ENCODE measurements at regions not wholly inside any gene's neighbourhood (a gene's known extent, or its start where the extent isn't known, plus 50 kb on each side); places are given as distances from the start of the nearest gene placed in this dataset.
"Not testable (repeated sequence)": the region's sequence is repeated elsewhere in the genome, so short reads cannot be mapped to it uniquely, and the experiment has no call there.

DNA sequence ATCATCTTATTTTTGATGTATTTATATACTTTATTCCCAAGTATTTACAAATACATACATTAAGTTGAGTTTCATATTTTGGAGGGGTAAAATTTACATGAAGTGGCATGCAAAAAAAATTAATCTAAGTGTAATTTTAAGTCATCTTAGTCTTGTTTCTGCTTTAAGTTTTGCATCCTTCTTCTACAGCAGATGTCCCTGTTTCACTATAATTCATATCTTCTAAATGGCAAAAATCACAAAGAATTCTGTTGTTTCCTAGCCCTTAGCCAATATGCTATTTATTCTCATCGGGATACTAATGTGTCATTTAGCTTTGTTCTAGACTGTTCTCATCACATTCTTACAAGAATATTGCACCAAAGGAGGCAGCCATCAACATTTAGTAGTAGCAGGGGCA is 831.9 kb downstream of the GBE1 start:
- no peaks in the 10 kb centered on the region for H3K9me3 ChIP-seq
- POLR2A ChIA-PET = no interaction called here
- TF ChIP-seq EHMT2 (IDR thresholded peaks at IDR 0.05; ENCODE audit: low read depth) (no peak), ZNF302 (CRISPR knock-in tag; IDR thresholded peaks at IDR 0.05) (no peak), MAZ (IDR thresholded peaks at IDR 0.05; ENCODE audit: borderline replicate concordance, low read depth, low read length) (no peak), ZSCAN20 (CRISPR knock-in tag; IDR thresholded peaks at IDR 0.05) (no peak), CBX8 (IDR thresholded peaks at IDR 0.05) (no peak), ZC3H11A (IDR thresholded peaks at IDR 0.05) (no peak), TFCP2L1 (CRISPR knock-in tag; IDR thresholded peaks at IDR 0.05) (no peak), EHF (CRISPR knock-in tag; IDR thresholded peaks at IDR 0.05) (no peak), FOSB (CRISPR knock-in tag; IDR thresholded peaks at IDR 0.05) (no peak), NFE2L2 (conservative IDR thresholded peaks at IDR 0.05; ENCODE audit: low read length) (no peak), MYC (IDR thresholded peaks at IDR 0.05; ENCODE audit: borderline replicate concordance, low read length) (no peak)
- TF ChIP-seq, protein P1, sequence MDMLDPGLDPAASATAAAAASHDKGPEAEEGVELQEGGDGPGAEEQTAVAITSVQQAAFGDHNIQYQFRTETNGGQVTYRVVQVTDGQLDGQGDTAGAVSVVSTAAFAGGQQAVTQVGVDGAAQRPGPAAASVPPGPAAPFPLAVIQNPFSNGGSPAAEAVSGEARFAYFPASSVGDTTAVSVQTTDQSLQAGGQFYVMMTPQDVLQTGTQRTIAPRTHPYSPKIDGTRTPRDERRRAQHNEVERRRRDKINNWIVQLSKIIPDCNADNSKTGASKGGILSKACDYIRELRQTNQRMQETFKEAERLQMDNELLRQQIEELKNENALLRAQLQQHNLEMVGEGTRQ (IDR thresholded peaks at IDR 0.05) = no peak
- FAIRE-seq = no peak
- DNase-seq (ENCODE audit: low read depth in 1 of 2, low spot score in 1 of 2) = no peak
- no peak overlapping the region for H3K27ac ChIP-seq
- ATAC-seq = no peak
- CTCF ChIA-PET = no interaction called here
- no peak overlapping the region for H3K4me2 ChIP-seq
- no peaks in the 10 kb centered on the region for H3K4me1 ChIP-seq
- 6% methylated on average over 1 of the region's 1 CpG for WGBS (ENCODE audit: missing lambda C conversion rate)
- no peak overlapping the region for H3K4me3 ChIP-seq

DNA sequence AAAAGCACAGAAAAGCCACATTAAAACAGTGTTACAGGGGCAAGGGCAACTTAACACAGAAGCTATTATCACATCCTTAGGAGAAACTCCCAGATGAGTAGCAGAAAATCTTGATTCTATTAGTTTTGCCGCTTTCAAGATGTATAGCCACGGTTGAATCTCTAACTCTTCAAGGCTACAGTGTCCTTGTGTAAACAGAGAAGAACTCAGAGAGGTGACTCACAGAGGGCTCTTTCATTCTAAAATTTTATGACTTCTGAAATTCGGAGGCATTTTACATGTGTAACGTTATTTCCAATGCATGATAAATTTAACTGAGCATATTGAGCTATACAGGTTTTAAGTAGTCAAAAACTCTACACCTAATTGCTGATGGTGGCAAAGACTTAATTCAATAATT is 846.6 kb downstream of the GBE1 start:
- Histone ChIP-seq H3K4me3 (no peak overlapping the region), H3K4me2 (no peak overlapping the region), H3K4me1 (no peaks in the 10 kb centered on the region), H3K9me3 (no peaks in the 10 kb centered on the region), H3K27ac (no peak overlapping the region)
- 7% methylated on average over 4 of the region's 4 CpGs for WGBS (ENCODE audit: missing lambda C conversion rate)
- DNase-seq (ENCODE audit: low read depth in 1 of 2, low spot score in 1 of 2) = no peak
- ATAC-seq = no peak
- ChIA-PET POLR2A (no interaction called here), CTCF (no interaction called here)
- FAIRE-seq = no peak
- TF ChIP-seq POLR2A (IDR thresholded peaks at IDR 0.05; ENCODE audit: low read length) (no peak), KDM1A (IDR thresholded peaks at IDR 0.05; ENCODE audit: low read depth) (no peak), CBX2 (IDR thresholded peaks at IDR 0.05; ENCODE audit: borderline replicate concordance, low read depth) (no peak), EHMT2 (IDR thresholded peaks at IDR 0.05; ENCODE audit: low read depth) (no peak), HOXA7 (CRISPR knock-in tag; IDR thresholded peaks at IDR 0.05) (no peak), JUN (IDR thresholded peaks at IDR 0.05) (no peak), NFE2L2 (conservative IDR thresholded peaks at IDR 0.05; ENCODE audit: low read length) (no peak)
- TF ChIP-seq, protein P2, sequence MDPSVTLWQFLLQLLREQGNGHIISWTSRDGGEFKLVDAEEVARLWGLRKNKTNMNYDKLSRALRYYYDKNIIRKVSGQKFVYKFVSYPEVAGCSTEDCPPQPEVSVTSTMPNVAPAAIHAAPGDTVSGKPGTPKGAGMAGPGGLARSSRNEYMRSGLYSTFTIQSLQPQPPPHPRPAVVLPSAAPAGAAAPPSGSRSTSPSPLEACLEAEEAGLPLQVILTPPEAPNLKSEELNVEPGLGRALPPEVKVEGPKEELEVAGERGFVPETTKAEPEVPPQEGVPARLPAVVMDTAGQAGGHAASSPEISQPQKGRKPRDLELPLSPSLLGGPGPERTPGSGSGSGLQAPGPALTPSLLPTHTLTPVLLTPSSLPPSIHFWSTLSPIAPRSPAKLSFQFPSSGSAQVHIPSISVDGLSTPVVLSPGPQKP (IDR thresholded peaks at IDR 0.05; ENCODE audit: low read depth, low read length) = no peak

DNA sequence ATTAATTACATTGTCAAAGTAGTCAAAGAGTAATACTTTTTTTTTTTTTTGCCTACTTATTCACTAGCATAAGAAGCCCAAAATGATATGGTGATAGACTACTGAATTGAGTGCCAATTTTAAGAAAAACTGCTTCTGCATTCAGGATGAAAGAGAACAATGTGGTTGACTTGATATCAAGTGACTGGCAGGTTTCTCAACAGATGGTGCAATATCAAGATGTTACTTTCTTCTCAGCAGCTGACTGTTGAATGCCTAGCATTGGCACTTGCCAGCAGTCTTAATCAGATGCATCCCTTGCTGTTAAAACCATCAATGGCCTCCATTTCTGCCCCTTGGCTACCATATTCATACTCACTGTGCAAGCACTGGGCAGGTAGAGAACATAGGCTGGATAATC is 863.2 kb downstream of the GBE1 start:
- no peak for DNase-seq (ENCODE audit: low read depth in 1 of 2, low spot score in 1 of 2)
- Histone ChIP-seq H3K9me3 (no peaks in the 10 kb centered on the region), H3K4me3 (no peak overlapping the region), H3K4me2 (no peak overlapping the region), H3K4me1 (no peaks in the 10 kb centered on the region), H3K27ac (no peak overlapping the region)
- CTCF ChIA-PET = no interaction called here
- TF ChIP-seq NR3C1 (IDR thresholded peaks at IDR 0.05) (no peak), ZNF302 (CRISPR knock-in tag; IDR thresholded peaks at IDR 0.05) (no peak), KDM5A (IDR thresholded peaks at IDR 0.05) (no peak), HDAC2 (IDR thresholded peaks at IDR 0.05) (no peak)
- TF ChIP-seq, protein P3, sequence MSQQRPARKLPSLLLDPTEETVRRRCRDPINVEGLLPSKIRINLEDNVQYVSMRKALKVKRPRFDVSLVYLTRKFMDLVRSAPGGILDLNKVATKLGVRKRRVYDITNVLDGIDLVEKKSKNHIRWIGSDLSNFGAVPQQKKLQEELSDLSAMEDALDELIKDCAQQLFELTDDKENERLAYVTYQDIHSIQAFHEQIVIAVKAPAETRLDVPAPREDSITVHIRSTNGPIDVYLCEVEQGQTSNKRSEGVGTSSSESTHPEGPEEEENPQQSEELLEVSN (IDR thresholded peaks at IDR 0.05; ENCODE audit: borderline replicate concordance, low read depth) = no peak
- ATAC-seq = no peak
- POLR2A ChIA-PET = no interaction called here
- no peak for FAIRE-seq

DNA sequence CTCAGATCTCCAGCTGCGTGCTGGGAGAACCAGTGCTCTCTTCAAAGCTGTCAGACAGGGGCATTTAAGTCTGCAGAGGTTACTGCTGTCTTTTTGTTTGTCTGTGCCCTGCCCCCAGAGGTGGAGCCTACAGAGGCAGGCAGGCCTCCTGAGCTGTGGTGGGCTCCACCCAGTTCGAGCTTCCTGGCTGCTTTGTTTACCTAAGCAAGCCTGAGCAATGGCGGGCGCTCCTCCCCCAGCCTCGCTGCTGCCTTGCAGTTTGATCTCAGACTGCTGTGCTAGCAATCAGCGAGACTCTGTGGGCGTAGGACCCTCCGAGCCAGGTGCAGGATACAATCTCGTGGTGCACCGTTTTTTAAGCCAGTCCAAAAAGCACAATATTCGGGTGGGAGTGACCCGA is 864.4 kb downstream of the GBE1 start:
- no CpG with 5 or more reads among the region's 12 CpGs for WGBS (ENCODE audit: missing lambda C conversion rate)
- H3K9me3 ChIP-seq; H3K27ac ChIP-seq; CTCF ChIA-PET; H3K4me1 ChIP-seq; FAIRE-seq; H3K4me2 ChIP-seq; ATAC-seq; H3K4me3 ChIP-seq; POLR2A ChIA-PET; DNase-seq (ENCODE audit: low read depth in 1 of 2, low spot score in 1 of 2): not testable (repeated sequence)

Measured in A549 (cell line).